ENCODE measurements at regions not wholly inside any gene's neighbourhood (a gene's known extent, or its start where the extent isn't known, plus 50 kb on each side); places are given as distances from the start of the nearest gene placed in this dataset.

- ChIA-PET POLR2A (no interaction called here), CTCF (no interaction called here)
- Mint-ChIP-seq H3K4me1 (ENCODE audit: low read depth, unreplicated experiment) (peaks cover 7% of the 10 kb centered on the region), H3K27ac (ENCODE audit: unreplicated experiment) (no peak overlapping the region), H3K4me3 (ENCODE audit: unreplicated experiment) (no peak overlapping the region), H3K36me3 (ENCODE audit: insufficient read depth, unreplicated experiment) (no peaks in the 10 kb centered on the region), H3K9me3 (ENCODE audit: unreplicated experiment) (no peaks in the 10 kb centered on the region), H3K27me3 (ENCODE audit: insufficient read depth, unreplicated experiment) (no peaks in the 10 kb centered on the region)
- Histone ChIP-seq H3K4me3 (ENCODE audit: low read depth, low read length) (no peak overlapping the region), H3K4me1 (peaks cover 8% of the 10 kb centered on the region), H3K36me3 (ENCODE audit: control insufficient read depth, insufficient read depth, low read length) (no peaks in the 10 kb centered on the region), H3K27me3 (replicated peaks; ENCODE audit: control insufficient read depth, insufficient read depth, low read length) (no peaks in the 10 kb centered on the region), H3K9me3 (no peaks in the 10 kb centered on the region)
- no peak for DNase-seq
- intact Hi-C loops (cut with micrococcal nuclease; ENCODE audit: unreplicated experiment): no loop called here
- no peak for TF ChIP-seq CTCF (IDR thresholded peaks at IDR 0.05; ENCODE audit: insufficient read depth in 1 of 2, low read depth in 1 of 2, low read length in 1 of 2, severe bottlenecking in 1 of 2, unreplicated experiment in 1 of 2)
- no TSS peak for BruUV-seq (replicated peaks)
These were observed 316.2 kb upstream of the MGAT5 start for GRCh38 chr2:133937669-133938068.

GRCh38 chr2:133940134-133940533 is 313.7 kb upstream of the MGAT5 start:
- no peak for DNase-seq
- Histone ChIP-seq H3K4me3 (ENCODE audit: low read depth, low read length) (no peak overlapping the region), H3K9me3 (no peaks in the 10 kb centered on the region), H3K36me3 (ENCODE audit: control insufficient read depth, insufficient read depth, low read length) (no peaks in the 10 kb centered on the region), H3K4me1 (peaks cover 12% of the 10 kb centered on the region), H3K27me3 (replicated peaks; ENCODE audit: control insufficient read depth, insufficient read depth, low read length) (no peaks in the 10 kb centered on the region)
- TF ChIP-seq CTCF (IDR thresholded peaks at IDR 0.05; ENCODE audit: insufficient read depth in 1 of 2, low read depth in 1 of 2, low read length in 1 of 2, severe bottlenecking in 1 of 2, unreplicated experiment in 1 of 2): no peak
- H3K27ac Mint-ChIP-seq (ENCODE audit: unreplicated experiment): no peak overlapping the region
- H3K4me3 Mint-ChIP-seq (ENCODE audit: unreplicated experiment): no peak overlapping the region
- no TSS peak for BruUV-seq (replicated peaks)
- H3K9me3 Mint-ChIP-seq (ENCODE audit: unreplicated experiment): no peaks in the 10 kb centered on the region
- H3K4me1 Mint-ChIP-seq (ENCODE audit: low read depth, unreplicated experiment): peaks cover 7% of the 10 kb centered on the region
- no peaks in the 10 kb centered on the region for H3K36me3 Mint-ChIP-seq (ENCODE audit: insufficient read depth, unreplicated experiment)
- no peaks in the 10 kb centered on the region for H3K27me3 Mint-ChIP-seq (ENCODE audit: insufficient read depth, unreplicated experiment)
- intact Hi-C loops (cut with micrococcal nuclease; ENCODE audit: unreplicated experiment): no loop called here
- POLR2A ChIA-PET: no interaction called here
- CTCF ChIA-PET: no interaction called here

GRCh38 chr2:133941666-133942065 is 312.2 kb upstream of the MGAT5 start:
- no peak for TF ChIP-seq CTCF (IDR thresholded peaks at IDR 0.05; ENCODE audit: insufficient read depth in 1 of 2, low read depth in 1 of 2, low read length in 1 of 2, severe bottlenecking in 1 of 2, unreplicated experiment in 1 of 2)
- no peaks in the 10 kb centered on the region for H3K9me3 Mint-ChIP-seq (ENCODE audit: unreplicated experiment)
- BruUV-seq (replicated peaks): no TSS peak
- H3K36me3 Mint-ChIP-seq (ENCODE audit: insufficient read depth, unreplicated experiment): no peaks in the 10 kb centered on the region
- no peak overlapping the region for H3K27ac Mint-ChIP-seq (ENCODE audit: unreplicated experiment)
- H3K4me1 Mint-ChIP-seq (ENCODE audit: low read depth, unreplicated experiment): peaks cover 7% of the 10 kb centered on the region
- intact Hi-C loops (cut with micrococcal nuclease; ENCODE audit: unreplicated experiment): loop anchor here (1.0 kb wide), 1 partner anchor 55 kb away; no protein-coding TSS in a partner anchor
- H3K9me3 ChIP-seq: no peaks in the 10 kb centered on the region
- no peak overlapping the region for H3K4me3 Mint-ChIP-seq (ENCODE audit: unreplicated experiment)
- H3K27me3 Mint-ChIP-seq (ENCODE audit: insufficient read depth, unreplicated experiment): no peaks in the 10 kb centered on the region
- H3K27me3 ChIP-seq (replicated peaks; ENCODE audit: control insufficient read depth, insufficient read depth, low read length): no peaks in the 10 kb centered on the region
- POLR2A ChIA-PET: no interaction called here
- no peak overlapping the region for H3K4me3 ChIP-seq (ENCODE audit: low read depth, low read length)
- DNase-seq: no peak
- H3K4me1 ChIP-seq: peaks cover 12% of the 10 kb centered on the region
- no peaks in the 10 kb centered on the region for H3K36me3 ChIP-seq (ENCODE audit: control insufficient read depth, insufficient read depth, low read length)
- CTCF ChIA-PET: interaction anchor here (1.7 kb wide), 1 partner anchor 55 kb away, joined by 10 read pairs; no protein-coding TSS in a partner anchor
